ENCODE measurements at regions not wholly inside any gene's neighbourhood (a gene's known extent, or its start where the extent isn't known, plus 50 kb on each side); places are given as distances from the start of the nearest gene placed in this dataset.
A peak's percentile ranks its signal among the peaks of the same experiment; 100 is the strongest.

DNA sequence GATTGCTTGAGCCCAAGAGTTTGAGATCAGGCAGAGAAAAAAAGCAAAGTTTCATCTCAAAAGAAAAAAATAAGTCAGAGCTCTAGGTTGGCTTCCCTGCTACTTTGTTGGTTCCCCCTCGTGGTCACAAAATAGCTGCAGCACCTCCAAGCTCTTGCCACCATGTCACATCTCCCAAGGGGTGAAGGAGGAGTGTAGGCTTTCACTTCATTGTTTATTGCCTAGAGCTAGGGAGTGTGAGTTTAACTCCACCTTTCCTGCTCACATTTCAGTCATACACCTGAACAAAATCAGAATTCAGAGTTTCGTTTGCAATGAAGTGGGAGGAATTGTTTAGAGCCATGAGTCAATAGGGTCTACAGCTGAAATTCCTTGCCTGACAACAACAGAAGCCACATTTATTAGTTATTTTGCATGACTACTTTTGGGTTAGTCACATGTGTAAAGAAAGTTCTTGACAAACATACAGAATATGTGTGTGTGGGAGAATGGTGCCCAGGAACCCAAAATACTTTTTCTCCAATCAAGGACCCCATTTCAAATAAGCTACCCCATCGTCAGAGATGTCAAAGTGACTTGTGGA, 56.2 kb upstream of the UFL1 start:
- Histone ChIP-seq H3K36me3 (ENCODE audit: control insufficient read depth, insufficient read depth, low read length) (no peaks in the 10 kb centered on the region), H3K4me3 (ENCODE audit: low read depth, low read length) (no peak overlapping the region), H3K27me3 (ENCODE audit: control insufficient read depth, insufficient read depth, low read length) (no peaks in the 10 kb centered on the region)
- no peak for DNase-seq (ENCODE audit: low read depth)
- TF ChIP-seq, protein P1, sequence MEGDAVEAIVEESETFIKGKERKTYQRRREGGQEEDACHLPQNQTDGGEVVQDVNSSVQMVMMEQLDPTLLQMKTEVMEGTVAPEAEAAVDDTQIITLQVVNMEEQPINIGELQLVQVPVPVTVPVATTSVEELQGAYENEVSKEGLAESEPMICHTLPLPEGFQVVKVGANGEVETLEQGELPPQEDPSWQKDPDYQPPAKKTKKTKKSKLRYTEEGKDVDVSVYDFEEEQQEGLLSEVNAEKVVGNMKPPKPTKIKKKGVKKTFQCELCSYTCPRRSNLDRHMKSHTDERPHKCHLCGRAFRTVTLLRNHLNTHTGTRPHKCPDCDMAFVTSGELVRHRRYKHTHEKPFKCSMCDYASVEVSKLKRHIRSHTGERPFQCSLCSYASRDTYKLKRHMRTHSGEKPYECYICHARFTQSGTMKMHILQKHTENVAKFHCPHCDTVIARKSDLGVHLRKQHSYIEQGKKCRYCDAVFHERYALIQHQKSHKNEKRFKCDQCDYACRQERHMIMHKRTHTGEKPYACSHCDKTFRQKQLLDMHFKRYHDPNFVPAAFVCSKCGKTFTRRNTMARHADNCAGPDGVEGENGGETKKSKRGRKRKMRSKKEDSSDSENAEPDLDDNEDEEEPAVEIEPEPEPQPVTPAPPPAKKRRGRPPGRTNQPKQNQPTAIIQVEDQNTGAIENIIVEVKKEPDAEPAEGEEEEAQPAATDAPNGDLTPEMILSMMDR (IDR thresholded peaks at IDR 0.05; ENCODE audit: insufficient read depth, low read length, poor library complexity, severe bottlenecking) = no peak

DNA sequence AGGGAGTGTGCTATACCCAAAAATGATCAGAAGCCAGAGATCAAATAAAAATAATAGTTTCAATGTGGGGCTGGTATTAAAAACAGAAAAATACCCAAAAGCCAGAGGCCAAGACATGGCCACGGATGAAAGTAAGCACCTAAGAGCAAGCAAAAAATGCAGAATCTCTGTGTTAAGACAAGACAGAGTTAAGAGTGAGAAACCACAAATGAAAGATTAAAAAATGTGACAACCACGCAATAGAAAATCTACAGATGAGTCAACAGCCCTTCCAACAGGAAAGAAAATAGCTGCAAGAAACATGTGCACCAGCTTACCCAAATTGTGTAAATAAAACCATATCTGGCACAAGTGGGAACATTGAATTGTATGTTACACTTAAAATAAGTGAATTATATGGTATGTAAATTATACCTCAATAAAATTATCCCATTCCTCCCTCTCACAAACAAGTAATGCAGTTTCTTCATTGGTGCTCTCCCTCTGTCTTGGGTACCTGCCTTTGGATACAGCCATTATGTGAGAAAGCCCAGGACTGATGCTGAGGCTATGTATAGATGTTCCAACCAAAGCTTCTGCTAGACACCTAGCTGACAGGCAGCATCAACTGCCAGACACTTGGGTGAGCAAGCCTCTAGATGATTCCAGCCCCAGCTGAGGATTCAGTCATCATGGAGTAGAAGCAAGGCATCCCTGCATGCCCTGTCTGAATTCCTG, 55.3 kb upstream of the UFL1 start:
- DNase-seq (ENCODE audit: low read depth) = no peak
- H3K36me3 ChIP-seq (ENCODE audit: control insufficient read depth, insufficient read depth, low read length) = no peaks in the 10 kb centered on the region
- TF ChIP-seq, protein P1 (IDR thresholded peaks at IDR 0.05; ENCODE audit: insufficient read depth, low read length, poor library complexity, severe bottlenecking) = no peak
- H3K27me3 ChIP-seq (ENCODE audit: control insufficient read depth, insufficient read depth, low read length) = no peaks in the 10 kb centered on the region
- H3K4me3 ChIP-seq (ENCODE audit: low read depth, low read length) = no peak overlapping the region

DNA sequence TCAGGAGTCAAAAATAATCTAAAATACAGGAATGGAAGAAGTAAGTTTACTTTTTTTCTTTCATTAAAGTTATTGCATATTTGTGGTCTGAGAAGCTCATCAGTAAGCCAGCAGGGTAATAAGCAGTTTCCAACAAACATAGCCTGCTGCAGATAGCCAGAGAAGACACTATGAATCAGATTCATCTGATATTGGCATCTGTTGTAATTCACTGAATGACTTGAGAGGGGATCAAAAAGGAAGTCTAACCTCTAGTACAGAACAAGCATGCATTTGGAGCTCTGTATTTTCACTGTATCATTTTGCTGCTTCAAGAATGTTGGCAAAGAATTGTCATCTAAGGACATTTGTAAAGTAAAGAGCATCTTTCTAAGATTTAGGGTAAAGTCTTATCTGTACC, 53.8 kb upstream of the UFL1 start:
- H3K36me3 ChIP-seq (ENCODE audit: control insufficient read depth, insufficient read depth, low read length) = no peaks in the 10 kb centered on the region
- H3K27me3 ChIP-seq (ENCODE audit: control insufficient read depth, insufficient read depth, low read length) = no peaks in the 10 kb centered on the region

DNA sequence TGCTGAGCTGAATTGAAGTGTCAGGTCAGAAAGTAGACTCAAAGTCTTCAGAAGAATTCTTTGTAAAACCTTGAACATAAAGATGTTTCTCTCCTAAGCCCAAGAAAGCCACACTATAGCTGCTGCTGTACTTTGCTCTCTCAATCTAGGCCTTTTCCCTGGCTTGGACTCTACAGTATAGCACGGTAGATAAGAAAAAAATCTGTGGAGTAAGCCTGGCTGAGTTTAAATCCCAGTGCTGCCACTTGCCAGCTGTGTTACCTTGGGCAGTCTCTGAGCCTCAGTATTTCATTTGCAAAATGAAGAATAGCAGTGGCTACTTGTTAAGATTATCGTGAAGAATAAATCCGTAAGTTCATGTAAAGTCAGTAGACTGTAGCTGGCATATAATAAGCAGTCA, 53.3 kb upstream of the UFL1 start:
- H3K36me3 ChIP-seq (ENCODE audit: control insufficient read depth, insufficient read depth, low read length) = no peaks in the 10 kb centered on the region
- no peak for DNase-seq (ENCODE audit: low read depth)
- H3K4me3 ChIP-seq (ENCODE audit: low read depth, low read length) = no peak overlapping the region
- H3K27me3 ChIP-seq (ENCODE audit: control insufficient read depth, insufficient read depth, low read length) = no peaks in the 10 kb centered on the region
- TF ChIP-seq, protein P1 (IDR thresholded peaks at IDR 0.05; ENCODE audit: insufficient read depth, low read length, poor library complexity, severe bottlenecking) = no peak

More for the DNA sequence above, 53.8 kb upstream of the UFL1 start:
- no peak for DNase-seq (ENCODE audit: low read depth)
- TF ChIP-seq, protein P1 (IDR thresholded peaks at IDR 0.05; ENCODE audit: insufficient read depth, low read length, poor library complexity, severe bottlenecking) = no peak
- H3K4me3 ChIP-seq (ENCODE audit: low read depth, low read length) = no peak overlapping the region

DNA sequence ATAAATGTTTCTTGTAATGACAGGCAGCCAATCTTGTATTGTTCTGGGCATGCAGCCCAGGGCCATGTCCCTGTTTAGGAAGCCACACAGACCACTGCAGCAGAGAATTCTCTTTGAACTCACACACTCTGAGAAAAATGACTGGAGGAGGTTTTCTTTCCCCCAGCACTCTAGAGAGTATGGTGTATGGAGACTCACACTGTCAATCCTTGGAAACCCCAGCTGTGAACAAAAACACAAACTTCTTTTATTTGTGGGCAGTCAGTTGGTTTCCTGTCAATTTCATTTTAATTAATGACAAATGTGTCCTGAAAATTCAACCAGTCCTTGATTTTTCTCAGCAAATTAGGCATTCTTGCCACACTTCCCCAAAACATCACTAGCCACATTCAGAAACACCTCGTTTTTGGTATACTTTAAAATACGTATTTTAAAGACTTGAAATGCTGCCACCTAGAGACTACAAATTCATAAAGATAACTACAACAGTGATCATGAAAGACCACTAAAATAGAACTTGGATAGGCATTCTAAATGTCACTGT, 52.9 kb upstream of the UFL1 start:
- H3K36me3 ChIP-seq (ENCODE audit: control insufficient read depth, insufficient read depth, low read length) = no peaks in the 10 kb centered on the region
- H3K27me3 ChIP-seq (ENCODE audit: control insufficient read depth, insufficient read depth, low read length) = no peaks in the 10 kb centered on the region
- TF ChIP-seq, protein P1 (IDR thresholded peaks at IDR 0.05; ENCODE audit: insufficient read depth, low read length, poor library complexity, severe bottlenecking) = peak; percentile 31
- DNase-seq (ENCODE audit: low read depth) = no peak
- no peak overlapping the region for H3K4me3 ChIP-seq (ENCODE audit: low read depth, low read length)

Data from kidney epithelial cell (primary cell).